ENCODE measurements at regions not wholly inside any gene's neighbourhood (a gene's known extent, or its start where the extent isn't known, plus 50 kb on each side); places are given as distances from the start of the nearest gene placed in this dataset.

GRCh38 chr5:172553167-172553566 is 87.9 kb upstream of the NEURL1B start:
- no peak for TF ChIP-seq YY1 (IDR thresholded peaks at IDR 0.05; ENCODE audit: insufficient read depth, insufficient read length)
- TF ChIP-seq ZNF274 (IDR thresholded peaks at IDR 0.05; ENCODE audit: low read depth, low read length), result no peak

All from NT2/D1 (cell line).